ENCODE measurements at regions not wholly inside any gene's neighbourhood (a gene's known extent, or its start where the extent isn't known, plus 50 kb on each side); places are given as distances from the start of the nearest gene placed in this dataset.

GRCh38 chrX:39731735-39732134 lies 366.0 kb downstream of the BCOR start:
- no peak overlapping the region for H3K4me2 ChIP-seq (ENCODE audit: control insufficient read depth, extremely low read depth, insufficient read depth, low read depth, low read length)
- no peaks in the 10 kb centered on the region for H3K9me3 ChIP-seq (ENCODE audit: control insufficient read depth, low read depth, low read length)
- H3K9ac ChIP-seq (ENCODE audit: control insufficient read depth, extremely low read depth, insufficient read depth, low read length): no peak overlapping the region
- H3K27ac ChIP-seq (ENCODE audit: control insufficient read depth, insufficient read depth, low read length): no peak overlapping the region
- H3K36me3 ChIP-seq (ENCODE audit: control insufficient read depth in 2 of 2, extremely low read depth in 1 of 2, insufficient read depth in 2 of 2, low read length in 2 of 2): no peaks in the 10 kb centered on the region
- H3K27me3 ChIP-seq (ENCODE audit: control insufficient read depth, extremely low read depth, insufficient read depth, low read length): no peaks in the 10 kb centered on the region
- H4K20me1 ChIP-seq (ENCODE audit: control insufficient read depth, extremely low read depth, insufficient read depth, low read length): no peaks in the 10 kb centered on the region
- H3K4me3 ChIP-seq (ENCODE audit: control insufficient read depth in 2 of 3, extremely low read depth in 1 of 3, insufficient read depth in 2 of 3, low read depth in 1 of 3, low read length in 3 of 3): no peak overlapping the region
- H2AFZ ChIP-seq (ENCODE audit: control insufficient read depth, low read length): no peak overlapping the region
- dilution Hi-C loops (cut with MboI; ENCODE audit: extremely low pct_ligation_motif_present, low sequenced_read_pairs): no loop called here
- TF ChIP-seq, protein P1, sequence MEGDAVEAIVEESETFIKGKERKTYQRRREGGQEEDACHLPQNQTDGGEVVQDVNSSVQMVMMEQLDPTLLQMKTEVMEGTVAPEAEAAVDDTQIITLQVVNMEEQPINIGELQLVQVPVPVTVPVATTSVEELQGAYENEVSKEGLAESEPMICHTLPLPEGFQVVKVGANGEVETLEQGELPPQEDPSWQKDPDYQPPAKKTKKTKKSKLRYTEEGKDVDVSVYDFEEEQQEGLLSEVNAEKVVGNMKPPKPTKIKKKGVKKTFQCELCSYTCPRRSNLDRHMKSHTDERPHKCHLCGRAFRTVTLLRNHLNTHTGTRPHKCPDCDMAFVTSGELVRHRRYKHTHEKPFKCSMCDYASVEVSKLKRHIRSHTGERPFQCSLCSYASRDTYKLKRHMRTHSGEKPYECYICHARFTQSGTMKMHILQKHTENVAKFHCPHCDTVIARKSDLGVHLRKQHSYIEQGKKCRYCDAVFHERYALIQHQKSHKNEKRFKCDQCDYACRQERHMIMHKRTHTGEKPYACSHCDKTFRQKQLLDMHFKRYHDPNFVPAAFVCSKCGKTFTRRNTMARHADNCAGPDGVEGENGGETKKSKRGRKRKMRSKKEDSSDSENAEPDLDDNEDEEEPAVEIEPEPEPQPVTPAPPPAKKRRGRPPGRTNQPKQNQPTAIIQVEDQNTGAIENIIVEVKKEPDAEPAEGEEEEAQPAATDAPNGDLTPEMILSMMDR (optimal IDR thresholded peaks at IDR 0.05 in 1 of 3, IDR thresholded peaks at IDR 0.05 in 1 of 3, conservative IDR thresholded peaks at IDR 0.05 in 1 of 3; ENCODE audit: extremely low read depth in 1 of 3, insufficient read depth in 2 of 3, low read length in 3 of 3): no peak
- no peak for TF ChIP-seq EZH2 (IDR thresholded peaks at IDR 0.05; ENCODE audit: low read length)
- no peaks in the 10 kb centered on the region for H3K9me1 ChIP-seq (ENCODE audit: control insufficient read depth, extremely low read depth, insufficient read depth, low read length)
- H3K79me2 ChIP-seq (ENCODE audit: control insufficient read depth, insufficient read depth, low read length): no peaks in the 10 kb centered on the region
- FAIRE-seq: no peak
- peaks cover 3% of the 10 kb centered on the region for H3K4me1 ChIP-seq (ENCODE audit: control insufficient read depth, extremely low read depth, insufficient read depth, low read length)
- no peak for DNase-seq (ENCODE audit: low read depth, low spot score)

- no peak overlapping the region for H3K27ac ChIP-seq (ENCODE audit: control insufficient read depth, insufficient read depth, low read length)
- no peaks in the 10 kb centered on the region for H3K9me3 ChIP-seq (ENCODE audit: control insufficient read depth, low read depth, low read length)
- dilution Hi-C loops (cut with MboI; ENCODE audit: extremely low pct_ligation_motif_present, low sequenced_read_pairs): no loop called here
- no peak overlapping the region for H3K9ac ChIP-seq (ENCODE audit: control insufficient read depth, extremely low read depth, insufficient read depth, low read length)
- no peaks in the 10 kb centered on the region for H3K9me1 ChIP-seq (ENCODE audit: control insufficient read depth, extremely low read depth, insufficient read depth, low read length)
- H3K36me3 ChIP-seq (ENCODE audit: control insufficient read depth in 2 of 2, extremely low read depth in 1 of 2, insufficient read depth in 2 of 2, low read length in 2 of 2): no peaks in the 10 kb centered on the region
- TF ChIP-seq, protein P1 (optimal IDR thresholded peaks at IDR 0.05 in 1 of 3, IDR thresholded peaks at IDR 0.05 in 1 of 3, conservative IDR thresholded peaks at IDR 0.05 in 1 of 3; ENCODE audit: extremely low read depth in 1 of 3, insufficient read depth in 2 of 3, low read length in 3 of 3): no peak
- no peak for TF ChIP-seq EZH2 (IDR thresholded peaks at IDR 0.05; ENCODE audit: low read length)
- no peaks in the 10 kb centered on the region for H3K79me2 ChIP-seq (ENCODE audit: control insufficient read depth, insufficient read depth, low read length)
- no peaks in the 10 kb centered on the region for H3K27me3 ChIP-seq (ENCODE audit: control insufficient read depth, extremely low read depth, insufficient read depth, low read length)
- H4K20me1 ChIP-seq (ENCODE audit: control insufficient read depth, extremely low read depth, insufficient read depth, low read length): no peaks in the 10 kb centered on the region
- H3K4me2 ChIP-seq (ENCODE audit: control insufficient read depth, extremely low read depth, insufficient read depth, low read depth, low read length): no peak overlapping the region
- H3K4me1 ChIP-seq (ENCODE audit: control insufficient read depth, extremely low read depth, insufficient read depth, low read length): peaks cover 3% of the 10 kb centered on the region
- H3K4me3 ChIP-seq (ENCODE audit: control insufficient read depth in 2 of 3, extremely low read depth in 1 of 3, insufficient read depth in 2 of 3, low read depth in 1 of 3, low read length in 3 of 3): no peak overlapping the region
- H2AFZ ChIP-seq (ENCODE audit: control insufficient read depth, low read length): no peak overlapping the region
- FAIRE-seq: no peak
- DNase-seq (ENCODE audit: low read depth, low spot score): no peak
These were observed 364.0 kb downstream of the BCOR start for GRCh38 chrX:39733745-39734144.

All from keratinocyte (primary cell).